Right ventricle myocardium superior (tissue), 1 donor: ENCODE measurements at regions not wholly inside any gene's neighbourhood (a gene's known extent, or its start where the extent isn't known, plus 50 kb on each side); places are given as distances from the start of the nearest gene placed in this dataset.

Experiments
- ATAC-seq: fragments of 200-7000 bp; cut with Tn5 transposase; one replicate; pipeline ENCODE4 v1.9.1; 2020; ENCODE audit warnings: mild to moderate bottlenecking; ENCODE audit not compliant: poor library complexity
- DNase-seq: peaks from one replicate; pipeline ENCODE4 v3.0.0-alpha.2; 2020
- intact Hi-C: fragments of 100-400 bp; cut with DNase I; formaldehyde crosslinking; loops from one replicate; pipeline ENCODE4 v1.11.2; 2022
- donor health status: DM: no; HTN: yes; CAD: no; lungs with severe emphysema.

DNA sequence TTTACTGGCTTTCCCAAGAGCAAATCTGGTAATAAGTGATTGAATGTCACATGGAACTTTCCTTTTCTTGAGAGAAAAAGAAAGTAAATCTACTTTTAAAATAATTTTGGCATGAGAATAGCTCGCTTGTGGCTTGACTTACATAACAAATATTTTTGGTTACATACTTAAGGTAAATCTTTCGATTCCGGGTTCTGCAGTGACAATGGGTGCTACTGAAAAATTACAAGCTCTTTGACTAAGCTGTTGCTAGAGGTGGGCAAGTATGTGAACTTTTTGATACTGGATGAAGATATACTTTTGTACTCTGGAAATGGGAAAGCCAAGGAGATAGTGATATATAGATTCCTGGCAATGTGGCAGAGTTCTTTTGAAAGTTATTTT is 51.9 kb upstream of the OTOL1 start:
- intact Hi-C loops, result no loop called here

DNA sequence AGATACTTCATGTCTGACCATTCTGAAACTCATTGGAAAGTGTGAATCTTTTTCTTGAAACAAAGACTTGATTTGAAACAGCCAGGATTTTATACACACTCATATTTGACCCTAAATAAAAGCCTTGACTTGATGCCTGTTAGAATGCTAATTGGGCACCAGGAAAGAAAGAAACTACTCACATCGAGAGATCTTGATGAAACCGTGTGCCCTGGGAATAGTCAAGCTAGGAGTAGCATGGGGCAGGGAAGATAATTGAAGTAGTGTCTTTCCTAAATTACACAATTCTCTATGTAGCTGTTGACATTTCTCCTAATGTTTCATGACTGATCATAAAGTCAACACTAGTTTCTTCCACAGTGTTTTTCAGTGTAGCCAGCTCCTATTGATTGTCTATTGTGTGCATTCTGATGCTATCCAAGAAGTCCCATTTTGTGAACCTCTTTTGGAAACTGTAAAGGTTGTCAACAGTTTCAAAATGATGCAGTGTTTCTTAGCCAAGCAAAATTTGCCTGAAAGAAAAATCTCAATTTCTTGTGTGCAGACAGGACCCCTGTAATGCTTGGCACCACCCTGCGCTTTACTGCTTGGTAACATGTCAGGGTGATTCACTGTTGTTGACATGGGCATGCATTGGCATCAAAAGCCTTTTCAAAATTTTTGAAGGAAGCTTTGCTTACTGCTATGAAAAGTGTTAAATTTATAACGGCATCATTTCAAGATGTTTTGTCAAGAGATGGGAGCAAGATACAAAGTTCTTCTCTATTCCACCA is 52.5 kb upstream of the OTOL1 start:
- ATAC-seq (no peak), DNase-seq (no peak)
- intact Hi-C loops, result no loop called here

More for the DNA sequence above, 51.9 kb upstream of the OTOL1 start:
- no peak for ATAC-seq
- DNase-seq, result no peak

DNA sequence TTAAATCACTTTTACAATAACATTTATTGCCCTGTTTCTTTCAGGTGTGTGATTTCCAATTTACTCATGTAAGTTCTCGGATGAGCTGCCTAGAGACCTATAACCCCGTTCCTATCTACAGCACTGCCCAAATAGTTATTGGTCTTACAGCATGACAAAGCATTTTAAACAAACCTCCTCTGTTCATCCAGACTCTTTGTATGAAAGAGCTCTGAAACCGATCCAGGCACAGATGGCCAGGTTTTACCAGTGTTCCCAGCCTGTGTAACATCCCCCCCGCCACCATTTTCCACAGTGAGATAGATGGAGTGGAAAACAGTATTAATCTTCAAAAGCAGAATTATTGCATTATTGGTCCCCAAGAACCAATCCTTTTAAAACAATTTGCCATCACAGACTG is 59.0 kb upstream of the SPTSSB start:
- intact Hi-C loops, result no loop called here
- ATAC-seq (no peak), DNase-seq (no peak)

DNA sequence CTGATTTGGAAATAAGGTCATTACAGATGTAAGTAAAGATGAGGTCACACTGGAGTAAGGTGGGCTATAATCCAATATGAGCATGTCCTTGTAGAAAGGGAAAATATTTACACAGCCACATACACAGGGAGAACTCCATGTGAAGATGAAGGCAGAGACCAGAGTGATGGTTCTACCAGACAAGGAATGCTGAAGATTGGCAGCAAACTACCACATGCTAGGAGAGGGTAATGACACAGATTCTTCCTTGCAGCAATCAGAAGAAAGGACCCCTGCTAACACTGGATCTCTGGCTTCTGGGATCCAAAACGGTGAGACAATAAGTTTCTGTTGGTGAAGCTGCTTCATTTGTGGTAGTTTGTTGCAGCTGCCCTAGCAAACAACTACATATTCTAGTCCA is 56.0 kb upstream of the SPTSSB start:
- no peak for ATAC-seq
- DNase-seq, result no peak
- intact Hi-C loops, result loop anchor here (10.0 kb wide), 1 partner anchor 723 kb away; no protein-coding TSS in a partner anchor

DNA sequence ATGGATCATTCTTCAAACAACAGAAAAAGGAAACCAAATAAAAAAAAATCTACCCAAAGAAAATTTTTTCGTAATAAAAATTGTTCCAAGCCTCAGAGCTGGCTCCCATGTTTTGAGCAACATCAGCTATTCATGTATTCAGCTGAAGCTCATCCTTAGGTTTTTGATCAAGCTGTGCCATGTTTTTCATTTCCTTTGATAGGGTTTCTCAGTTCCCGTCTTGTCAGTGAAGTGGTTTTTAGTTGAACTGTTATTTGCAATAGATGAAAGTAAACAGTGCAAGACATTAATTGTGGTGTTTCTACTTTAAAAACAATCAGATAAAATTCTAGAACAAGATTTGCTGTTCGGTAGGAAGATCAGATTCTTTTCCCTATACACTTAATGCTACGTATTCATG is 55.4 kb upstream of the SPTSSB start:
- DNase-seq (no peak), ATAC-seq (no peak)
- intact Hi-C loops, result loop anchor here (10.0 kb wide), 1 partner anchor 722 kb away; no protein-coding TSS in a partner anchor

DNA sequence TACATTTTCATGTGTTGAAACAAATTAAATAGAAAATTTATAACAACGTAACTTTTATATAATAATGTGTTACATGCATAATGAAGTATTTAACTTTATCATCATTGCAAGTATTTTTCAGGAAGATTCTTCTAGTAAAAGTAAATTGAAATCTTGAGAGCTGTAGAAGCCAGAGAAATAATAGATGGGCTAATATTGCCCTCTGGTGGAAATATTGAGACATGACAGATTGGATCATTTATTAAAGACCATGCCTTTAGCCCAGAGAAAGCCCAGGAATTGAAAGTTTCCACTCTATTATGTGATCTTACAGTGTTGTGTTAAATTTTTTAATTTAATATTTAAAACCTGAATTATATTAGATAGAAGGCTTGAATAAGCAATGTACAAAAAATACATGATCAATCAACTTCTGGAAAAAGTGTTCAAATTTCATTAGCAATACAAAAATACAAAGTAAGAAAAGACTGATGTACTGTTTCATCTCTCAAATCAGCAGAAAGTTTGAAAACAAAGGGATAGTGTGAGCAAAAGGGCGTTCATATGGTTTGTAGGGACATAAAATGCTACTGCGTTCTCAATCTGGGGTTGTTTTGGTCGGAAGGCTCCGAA is 52.7 kb upstream of the SPTSSB start:
- intact Hi-C loops, result loop anchor here (5.0 to 10.0 kb wide), 2 partner anchors 147 to 719 kb away; no protein-coding TSS in a partner anchor
- ATAC-seq (peak; percentile 83), DNase-seq (no peak)

- no peak for ATAC-seq
- intact Hi-C loops, result loop anchor here (5.0 to 10.0 kb wide), 2 partner anchors 145 to 717 kb away; no protein-coding TSS in a partner anchor
- DNase-seq, result no peak
Observed at GRCh38 chr3:161422171-161422700, 50.9 kb upstream of the SPTSSB start.
